Liver (tissue), 3 donors: ENCODE measurements at regions not wholly inside any gene's neighbourhood (a gene's known extent, or its start where the extent isn't known, plus 50 kb on each side); places are given as distances from the start of the nearest gene placed in this dataset.

Source experiments
- CTCF ChIP-seq: fragments of 150-350 bp; IDR thresholded peaks from 2 replicates; pipeline ENCODE4 v1.5.1; 2017; ENCODE audit warnings: improper control_type of control experiment, low read depth, low read length; ENCODE audit not compliant: missing input control
- EGR1 ChIP-seq, 2 donors: IDR thresholded peaks; 2 replicates each; pipeline ENCODE4 v1.6.1; 2016 to 2018; ENCODE audit warnings: antibody characterized with exemption in 2 of 2, low read depth in 2 of 2
- MAX ChIP-seq: IDR thresholded peaks from 2 replicates; pipeline ENCODE4 v1.6.1; 2016; ENCODE audit warnings: antibody characterized with exemption
- RAD21 ChIP-seq, 2 donors: IDR thresholded peaks; 2 replicates each; pipeline ENCODE4 v1.6.1; 2016; ENCODE audit warnings: antibody characterized with exemption in 2 of 2, mild to moderate bottlenecking in 2 of 2
- TAF1 ChIP-seq: conservative IDR thresholded peaks from 2 replicates; pipeline ENCODE4 v1.6.1; 2016; ENCODE audit warnings: antibody characterized with exemption, mild to moderate bottlenecking
- donor health status: healthy.
- donor health status: healthy.

GRCh38 chr11:133727774-133728173 lies 117.5 kb downstream of the SPATA19 start:
- no peak for TF ChIP-seq EGR1 (IDR thresholded peaks at IDR 0.05; ENCODE audit: low read depth in 2 of 2)
- no peak for TF ChIP-seq RAD21 (IDR thresholded peaks at IDR 0.05)
- TF ChIP-seq CTCF: no peak
- no peak for TF ChIP-seq TAF1
- no peak for TF ChIP-seq MAX
